Hematopoietic multipotent progenitor cell treated with erythropoietin and hydrocortisone succinate and interleukin-3 and kit ligand, for 15 days (in vitro differentiated cells): ENCODE measurements at regions not wholly inside any gene's neighbourhood (a gene's known extent, or its start where the extent isn't known, plus 50 kb on each side); places are given as distances from the start of the nearest gene placed in this dataset.

Experiments used
- DNase-seq: peaks from one replicate; pipeline ENCODE4 v3.0.0-alpha.2; 2015; ENCODE audit warnings: low spot score

- DNase-seq, result no peak
Observed at GRCh38 chr6:152905551-152906299, 77.1 kb downstream of the FBXO5 start.

GRCh38 chr6:152909241-152909640 lies 73.6 kb downstream of the FBXO5 start:
- no peak for DNase-seq

- no peak for DNase-seq
Observed at GRCh38 chr6:152916035-152916434, 66.8 kb downstream of the FBXO5 start.

GRCh38 chr6:152918991-152919390 lies 63.9 kb downstream of the FBXO5 start:
- DNase-seq, result no peak

- DNase-seq, result no peak
Observed at GRCh38 chr6:152920016-152920415, 62.8 kb downstream of the FBXO5 start.
